Choroid plexus epithelial cell (primary cell): ENCODE measurements at regions not wholly inside any gene's neighbourhood (a gene's known extent, or its start where the extent isn't known, plus 50 kb on each side); places are given as distances from the start of the nearest gene placed in this dataset.

Experiments
- DNase-seq: peaks from one replicate; pipeline ENCODE4 v3.0.0-alpha.2; 2010; ENCODE audit warnings: low read depth
- H3K4me3 ChIP-seq: 2 replicates; pipeline ENCODE4 v1.5.1; 2011; ENCODE audit warnings: low read depth, mild to moderate bottlenecking, control low read depth, low read length, moderate library complexity
- CTCF ChIP-seq: conservative IDR thresholded peaks from 2 replicates; pipeline ENCODE4 v1.5.1; 2011; ENCODE audit warnings: low read depth, mild to moderate bottlenecking, control low read depth, inconsistent platforms, low read length, moderate library complexity

GRCh38 chr9:90423661-90424193, 218.9 kb downstream of the DIRAS2 start:
- TF ChIP-seq CTCF = no peak
- H3K4me3 ChIP-seq = no peak overlapping the region
- DNase-seq = peak; percentile 10

GRCh38 chr9:90428517-90428916, 214.1 kb downstream of the DIRAS2 start:
- TF ChIP-seq CTCF = no peak
- H3K4me3 ChIP-seq = no peak overlapping the region
- DNase-seq = no peak

- DNase-seq = peak; percentile 34
- no peak for TF ChIP-seq CTCF
- no peak overlapping the region for H3K4me3 ChIP-seq
Measured at GRCh38 chr9:90432951-90433350, 209.7 kb downstream of the DIRAS2 start.

- H3K4me3 ChIP-seq = peak overlapping the region; percentile 33
- no peak for TF ChIP-seq CTCF
Measured at GRCh38 chr9:90433398-90433941, 209.2 kb downstream of the DIRAS2 start.

GRCh38 chr9:90441814-90442213, 200.8 kb downstream of the DIRAS2 start:
- H3K4me3 ChIP-seq = no peak overlapping the region
- no peak for DNase-seq
- no peak for TF ChIP-seq CTCF

More at GRCh38 chr9:90433398-90433941, 209.2 kb downstream of the DIRAS2 start:
- DNase-seq = peak; percentile 87

- no peak overlapping the region for H3K4me3 ChIP-seq
- TF ChIP-seq CTCF = no peak
- no peak for DNase-seq
Measured at GRCh38 chr9:90442723-90443122, 199.9 kb downstream of the DIRAS2 start.

- no peak overlapping the region for H3K4me3 ChIP-seq
Measured at GRCh38 chr9:90444609-90445204, 197.9 kb downstream of the DIRAS2 start.

More at GRCh38 chr9:90444609-90445204, 197.9 kb downstream of the DIRAS2 start:
- TF ChIP-seq CTCF = no peak
- DNase-seq = no peak
